Esophagus squamous epithelium (tissue), 5 donors: ENCODE measurements at regions not wholly inside any gene's neighbourhood (a gene's known extent, or its start where the extent isn't known, plus 50 kb on each side); places are given as distances from the start of the nearest gene placed in this dataset.
A peak's percentile ranks its signal among the peaks of the same experiment; 100 is the strongest.

Experiments used
- DNase-seq: peaks from one replicate; lab custom pipeline; 2025; lab: John Stamatoyannopoulos, UW
- H3K27ac ChIP-seq, 4 donors: fragments of 200-600 bp; sonication (generic); one replicate each; pipeline ENCODE4 v1.5.1; 2016 to 2019; ENCODE audit warnings: mild to moderate bottlenecking in 1 of 4
- H3K27me3 ChIP-seq, 4 donors: fragments of 200-600 bp; sonication (generic); 1 replicate in 3 of 4; 2 replicates in 1 of 4; pipeline versions ENCODE4 v1.5.1 to v1.6.0; 2017 to 2021; ENCODE audit warnings: antibody characterized with exemption in 1 of 4
- H3K36me3 ChIP-seq, 3 donors: fragments of 200-600 bp; sonication (generic); one replicate each; pipeline ENCODE4 v1.5.1; 2016 to 2019
- H3K4me1 ChIP-seq, 3 donors: fragments of 200-600 bp; sonication (generic); one replicate each; pipeline ENCODE4 v1.5.1; 2017 to 2019
- H3K4me3 ChIP-seq, 4 donors: fragments of 200-600 bp; sonication (generic); 1 replicate in 3 of 4; 2 replicates in 1 of 4; pipeline ENCODE4 v1.5.1; 2016 to 2019; ENCODE audit warnings: mild to moderate bottlenecking in 2 of 4, moderate library complexity in 1 of 4
- H3K9me3 ChIP-seq, 3 donors: fragments of 200-600 bp; sonication (generic); one replicate each; pipeline ENCODE4 v1.5.1; 2016 to 2019
- POLR2A ChIP-seq, 4 donors: fragments of 450-650 bp; IDR thresholded peaks; one replicate each; pipeline ENCODE4 v1.6.1; 2017; ENCODE audit warnings: antibody characterized with exemption in 4 of 4, mild to moderate bottlenecking in 4 of 4, moderate library complexity in 3 of 4
- WGBS, 2 donors: methylation state at CpG; one replicate each; pipeline ENCODE4 v1.1.5; 2018; 5-methylcytosine and 5-hydroxymethylcytosine counted together
- intact Hi-C: fragments of 100-400 bp; cut with DNase I; formaldehyde crosslinking; loops from one replicate; pipeline ENCODE4 v1.15.0; 2022
- TF ChIP-seq, protein P1 (sequence below), 6 experiments: fragments of 450-650 bp in 4 of 6; fragments of 200-600 bp in 2 of 6; sonication (generic) in 2 of 6; IDR thresholded peaks; one replicate each; pipeline ENCODE4 v1.5.1; 2016 to 2019; ENCODE audit warnings: antibody characterized with exemption in 6 of 6, mild to moderate bottlenecking in 4 of 6, moderate library complexity in 4 of 6
- donor health status: DM: yes; HTN: yes; CAD: no.

DNA sequence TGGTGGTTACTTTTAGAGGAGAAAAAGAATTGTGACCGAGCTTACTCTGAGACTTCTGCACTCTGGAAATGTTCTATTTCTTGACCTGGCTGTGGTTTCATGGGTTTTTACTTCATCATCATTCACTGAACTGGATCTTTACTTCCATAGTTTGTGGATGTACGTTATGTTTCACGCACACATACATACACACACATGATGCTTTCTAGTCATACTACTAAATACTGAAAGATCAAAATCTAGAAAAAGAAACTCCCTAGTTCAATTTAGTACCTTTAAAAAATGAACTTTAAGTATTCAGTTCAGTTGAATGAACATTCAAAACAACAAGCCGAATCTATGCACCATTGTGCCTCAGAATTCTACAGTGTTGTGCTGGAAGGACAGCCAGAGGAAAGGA, 65.0 kb downstream of the TEX35 start:
- Histone ChIP-seq H3K9me3 (no peaks in the 10 kb centered on the region), H3K36me3 (no peaks in the 10 kb centered on the region), H3K27me3 (no peaks in the 10 kb centered on the region), H3K4me1 (peaks cover 0 to 13% (median 0%) of the 10 kb centered on the region in 3 donors), H3K27ac (no peak overlapping the region), H3K4me3 (no peak overlapping the region)
- intact Hi-C loops: no loop called here
- TF ChIP-seq, protein P1, sequence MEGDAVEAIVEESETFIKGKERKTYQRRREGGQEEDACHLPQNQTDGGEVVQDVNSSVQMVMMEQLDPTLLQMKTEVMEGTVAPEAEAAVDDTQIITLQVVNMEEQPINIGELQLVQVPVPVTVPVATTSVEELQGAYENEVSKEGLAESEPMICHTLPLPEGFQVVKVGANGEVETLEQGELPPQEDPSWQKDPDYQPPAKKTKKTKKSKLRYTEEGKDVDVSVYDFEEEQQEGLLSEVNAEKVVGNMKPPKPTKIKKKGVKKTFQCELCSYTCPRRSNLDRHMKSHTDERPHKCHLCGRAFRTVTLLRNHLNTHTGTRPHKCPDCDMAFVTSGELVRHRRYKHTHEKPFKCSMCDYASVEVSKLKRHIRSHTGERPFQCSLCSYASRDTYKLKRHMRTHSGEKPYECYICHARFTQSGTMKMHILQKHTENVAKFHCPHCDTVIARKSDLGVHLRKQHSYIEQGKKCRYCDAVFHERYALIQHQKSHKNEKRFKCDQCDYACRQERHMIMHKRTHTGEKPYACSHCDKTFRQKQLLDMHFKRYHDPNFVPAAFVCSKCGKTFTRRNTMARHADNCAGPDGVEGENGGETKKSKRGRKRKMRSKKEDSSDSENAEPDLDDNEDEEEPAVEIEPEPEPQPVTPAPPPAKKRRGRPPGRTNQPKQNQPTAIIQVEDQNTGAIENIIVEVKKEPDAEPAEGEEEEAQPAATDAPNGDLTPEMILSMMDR (IDR thresholded peaks at IDR 0.05): no peak
- no peak for TF ChIP-seq POLR2A (IDR thresholded peaks at IDR 0.05)
- 74 to 95% methylated on average over 4 of the region's 4 CpGs for WGBS, 2 donors
- no peak for DNase-seq

DNA sequence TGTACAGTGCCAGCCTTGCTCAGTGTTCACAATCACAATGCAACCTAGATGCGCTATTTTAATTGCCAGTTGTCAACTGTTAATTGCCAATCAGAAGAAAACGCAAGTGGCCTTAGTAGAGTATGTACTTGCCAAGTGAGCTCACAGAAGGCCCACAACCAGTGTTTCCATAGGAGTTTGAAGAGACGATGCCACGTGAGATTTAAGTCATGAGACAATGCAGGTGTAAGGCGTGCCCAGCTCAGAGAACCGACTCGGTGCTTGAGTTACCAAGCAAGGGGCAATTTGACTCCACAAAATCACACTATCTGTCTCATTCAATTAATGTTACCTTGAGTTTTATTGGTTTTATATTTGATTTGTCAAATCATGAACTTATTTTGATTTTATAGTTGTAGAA, 65.6 kb downstream of the TEX35 start:
- H3K4me3 ChIP-seq: no peak overlapping the region
- H3K4me1 ChIP-seq: peaks cover 0 to 6% (median 0%) of the 10 kb centered on the region in 3 donors
- H3K27ac ChIP-seq: no peak overlapping the region
- intact Hi-C loops: no loop called here
- no peaks in the 10 kb centered on the region for H3K36me3 ChIP-seq
- H3K9me3 ChIP-seq: no peaks in the 10 kb centered on the region
- WGBS, 2 donors: 85 to 93% methylated on average over 7 of the region's 7 CpGs
- no peaks in the 10 kb centered on the region for H3K27me3 ChIP-seq
- DNase-seq: no peak
- TF ChIP-seq, protein P1 (IDR thresholded peaks at IDR 0.05): no peak
- no peak for TF ChIP-seq POLR2A (IDR thresholded peaks at IDR 0.05)

DNA sequence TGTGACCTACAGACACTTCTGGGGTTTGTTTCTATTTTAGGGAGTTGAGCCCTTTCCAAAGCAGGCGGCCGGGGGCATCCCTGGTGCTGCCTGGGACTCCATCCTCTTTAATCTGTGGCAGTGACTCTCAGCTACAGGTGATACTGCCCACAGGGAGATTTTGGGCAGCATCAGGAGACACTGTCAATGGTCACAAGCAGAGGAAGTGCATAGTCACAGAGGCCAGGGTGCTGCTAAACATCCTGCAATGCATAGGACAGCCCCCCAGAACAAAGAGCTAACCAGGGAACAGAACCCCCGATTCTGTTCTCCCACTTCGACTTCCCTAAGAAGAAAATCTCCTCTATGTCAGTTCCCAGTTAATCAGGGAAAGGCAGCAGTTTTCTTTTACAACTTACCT, 66.2 kb downstream of the TEX35 start:
- peaks cover 0 to 5% (median 0%) of the 10 kb centered on the region in 3 donors for H3K4me1 ChIP-seq
- H3K4me3 ChIP-seq: no peak overlapping the region
- no peaks in the 10 kb centered on the region for H3K27me3 ChIP-seq
- H3K36me3 ChIP-seq: no peaks in the 10 kb centered on the region
- WGBS, 2 donors: 65 to 71% methylated on average over 4 of the region's 4 CpGs
- H3K27ac ChIP-seq: peak overlapping the region in 1 of 4 donors; percentile 14
- no peaks in the 10 kb centered on the region for H3K9me3 ChIP-seq
- TF ChIP-seq POLR2A (IDR thresholded peaks at IDR 0.05): no peak
- TF ChIP-seq, protein P1 (IDR thresholded peaks at IDR 0.05): no peak
- DNase-seq: no peak
- intact Hi-C loops: no loop called here

DNA sequence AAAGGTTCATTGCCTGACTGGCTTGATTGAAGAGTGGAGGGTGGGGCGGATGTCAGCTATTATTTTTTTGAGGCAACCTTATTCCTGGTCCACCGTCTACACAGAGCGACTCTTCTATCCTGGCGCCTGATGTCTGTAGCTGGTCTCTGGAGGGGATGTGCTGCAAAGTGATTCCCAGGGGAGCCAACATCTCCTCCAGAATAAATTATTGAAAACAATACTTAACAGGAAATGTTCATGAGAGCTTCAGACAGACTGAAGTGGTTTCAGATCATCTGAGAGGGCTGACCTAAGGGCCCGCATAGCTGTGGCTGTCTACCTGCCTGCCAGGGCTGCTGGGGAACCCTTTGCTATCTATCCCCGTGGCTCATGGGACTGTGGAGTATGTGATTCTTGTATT, 66.7 kb downstream of the TEX35 start:
- intact Hi-C loops: no loop called here
- peak overlapping the region in 1 of 4 donors; percentile 14 for H3K27ac ChIP-seq

DNA sequence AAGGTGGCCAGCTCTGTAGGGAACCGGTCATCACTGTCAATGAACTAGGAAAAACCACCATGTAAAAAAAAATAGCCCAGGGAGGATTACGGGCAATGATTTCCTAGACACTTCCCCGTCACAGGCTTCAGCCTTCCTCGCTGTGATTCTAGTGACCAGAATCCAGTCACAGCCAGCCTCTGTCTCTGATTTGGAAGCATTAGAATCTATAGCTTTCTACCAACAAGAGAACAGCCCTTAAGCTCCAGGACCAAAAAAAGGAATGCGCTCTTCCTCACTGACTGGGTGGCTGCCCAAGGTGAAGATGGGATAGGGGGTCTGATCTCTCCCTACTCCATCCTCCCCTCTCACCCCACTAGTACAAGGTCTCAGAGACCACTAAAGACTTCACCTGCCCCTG, 67.2 kb downstream of the TEX35 start:
- H3K27ac ChIP-seq: peak overlapping the region in 1 of 4 donors; percentile 44
- TF ChIP-seq, protein P1 (IDR thresholded peaks at IDR 0.05): no peak

More for the DNA sequence above, 66.7 kb downstream of the TEX35 start:
- TF ChIP-seq POLR2A (IDR thresholded peaks at IDR 0.05): no peak
- TF ChIP-seq, protein P1 (IDR thresholded peaks at IDR 0.05): no peak
- 69 to 82% methylated on average over 6 of the region's 6 CpGs for WGBS, 2 donors
- Histone ChIP-seq H3K4me3 (no peak overlapping the region), H3K36me3 (no peaks in the 10 kb centered on the region), H3K27me3 (no peaks in the 10 kb centered on the region), H3K4me1 (peaks cover 0 to 5% (median 0%) of the 10 kb centered on the region in 3 donors), H3K9me3 (no peaks in the 10 kb centered on the region)
- DNase-seq: no peak

More for the DNA sequence above, 67.2 kb downstream of the TEX35 start:
- H3K27me3 ChIP-seq: no peaks in the 10 kb centered on the region
- DNase-seq: no peak
- WGBS, 2 donors: 93 to 98% methylated on average over 5 of the region's 5 CpGs
- no peaks in the 10 kb centered on the region for H3K9me3 ChIP-seq
- intact Hi-C loops: no loop called here
- no peak overlapping the region for H3K4me3 ChIP-seq
- peaks cover 0 to 5% (median 0%) of the 10 kb centered on the region in 3 donors for H3K4me1 ChIP-seq
- no peaks in the 10 kb centered on the region for H3K36me3 ChIP-seq
